Stomach (tissue), 8 donors: ENCODE measurements at regions not wholly inside any gene's neighbourhood (a gene's known extent, or its start where the extent isn't known, plus 50 kb on each side); places are given as distances from the start of the nearest gene placed in this dataset.
"Not testable (repeated sequence)": the region's sequence is repeated elsewhere in the genome, so short reads cannot be mapped to it uniquely, and the experiment has no call there.

Source experiments
- DNase-seq, 2 donors: peaks; one replicate each; pipeline versions ENCODE4 v3.0.0 to v3.0.0-alpha.2; 2013 to 2019
- H3K27ac ChIP-seq, 5 donors: fragments of 200-600 bp in 4 of 5; sonication (generic) in 4 of 5; one replicate each; pipeline ENCODE4 v1.5.1; 2013 to 2019; ENCODE audit warnings: mild to moderate bottlenecking in 1 of 5, moderate library complexity in 1 of 5
- H3K27me3 ChIP-seq, 3 donors: fragments of 200-600 bp; sonication (generic); one replicate each; pipeline ENCODE4 v1.5.1; 2017 to 2019; ENCODE audit warnings: mixed run types in 1 of 3
- H3K36me3 ChIP-seq, 4 donors: fragments of 200-600 bp; sonication (generic); 1 replicate in 3 of 4; 2 replicates in 1 of 4; pipeline ENCODE4 v1.5.1; 2016 to 2019
- H3K4me1 ChIP-seq, 4 donors: fragments of 200-600 bp; sonication (generic); one replicate each; pipeline ENCODE4 v1.5.1; 2016 to 2019
- H3K4me3 ChIP-seq, 4 donors: fragments of 200-600 bp; sonication (generic) in 3 of 4; one replicate each; pipeline ENCODE4 v1.5.1; 2016 to 2019; ENCODE audit warnings: mild to moderate bottlenecking in 1 of 4
- H3K9me3 ChIP-seq, 4 donors: fragments of 200-600 bp; sonication (generic); one replicate each; pipeline ENCODE4 v1.5.1; 2016 to 2019
- CTCF ChIP-seq, 7 experiments: fragments of 450-650 bp in 4 of 7; fragments of 200-600 bp in 3 of 7; sonication (generic) in 3 of 7; IDR thresholded peaks; one replicate each; pipeline ENCODE4 v1.5.1; 2016 to 2019; ENCODE audit warnings: antibody characterized with exemption in 7 of 7, control low read depth in 2 of 7, mild to moderate bottlenecking in 1 of 7
- EP300 ChIP-seq: sonication (generic); formaldehyde crosslinking; IDR thresholded peaks from one replicate; pipeline ENCODE4 v1.6.1; 2017; ENCODE audit warnings: antibody characterized with exemption
- POLR2A ChIP-seq, 4 donors: fragments of 450-650 bp; IDR thresholded peaks; one replicate each; pipeline ENCODE4 v1.6.1; 2016; ENCODE audit warnings: antibody characterized with exemption in 4 of 4, control low read depth in 2 of 4, mild to moderate bottlenecking in 1 of 4, moderate library complexity in 1 of 4
- POLR2AphosphoS5 ChIP-seq, 3 donors: sonication (generic); formaldehyde crosslinking; IDR thresholded peaks; one replicate each; pipeline ENCODE4 v1.6.1; 2016; ENCODE audit warnings: antibody characterized with exemption in 3 of 3
- WGBS, 5 donors: extraction: QIAGEN DNeasy Blood & Tissue Kit in 3 of 5; methylation state at CpG; one replicate each; pipeline versions ENCODE4 v1.1.5 to v1.1.7; 2013 to 2018; 5-methylcytosine and 5-hydroxymethylcytosine counted together
- intact Hi-C: fragments of 100-400 bp; cut with DNase I; formaldehyde crosslinking; loops from one replicate; pipeline ENCODE4 v1.15.1; 2023; ENCODE audit warnings: low total_unique reads
- donor health status: healthy with polysubstance abuse.
- donor health status: Bipolar disorder and iron deficiency.
- donor health status: healthy.

DNA sequence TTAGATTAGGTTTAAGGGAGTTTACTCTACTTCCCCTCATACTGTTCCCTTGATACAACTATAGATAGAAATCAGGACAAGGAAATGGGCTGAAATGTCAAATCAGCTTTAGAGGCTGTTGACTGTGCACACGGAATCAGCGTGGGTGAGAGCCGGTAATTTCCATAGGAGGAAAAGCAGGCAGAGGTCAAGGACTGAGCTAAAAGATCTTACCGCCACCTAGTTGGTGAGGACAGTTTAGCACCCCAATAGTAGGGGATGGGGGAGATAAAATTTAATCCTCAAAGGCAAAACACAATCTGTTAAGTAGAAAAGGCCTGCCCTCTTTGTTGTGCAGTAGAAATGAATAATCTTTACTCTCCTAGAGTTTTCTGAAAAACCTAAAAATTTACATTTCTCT, 1154.5 kb upstream of the CHAC2 start:
- Histone ChIP-seq H3K27ac (no peak overlapping the region), H3K27me3 (no peaks in the 10 kb centered on the region), H3K9me3 (peaks cover 0 to 5% (median 0%) of the 10 kb centered on the region in 4 donors), H3K4me1 (no peaks in the 10 kb centered on the region), H3K4me3 (no peak overlapping the region), H3K36me3 (no peaks in the 10 kb centered on the region)
- intact Hi-C loops, result no loop called here
- TF ChIP-seq POLR2AphosphoS5 (IDR thresholded peaks at IDR 0.05), result no peak
- no peak for TF ChIP-seq POLR2A (IDR thresholded peaks at IDR 0.05)
- TF ChIP-seq EP300, result no peak
- TF ChIP-seq CTCF (IDR thresholded peaks at IDR 0.05), result no peak
- 52 to 63% (median 59%) methylated on average over 4 of the region's 4 CpGs for WGBS, 5 donors
- peak in 1 of 2 donors; percentile 12 for DNase-seq

- no peaks in the 10 kb centered on the region for H3K4me1 ChIP-seq
- no peak for TF ChIP-seq POLR2AphosphoS5 (IDR thresholded peaks at IDR 0.05)
- TF ChIP-seq POLR2A (IDR thresholded peaks at IDR 0.05), result no peak
- TF ChIP-seq EP300, result no peak
- TF ChIP-seq CTCF (IDR thresholded peaks at IDR 0.05), result no peak
- no peak for DNase-seq
- WGBS, 5 donors, result 38 to 59% (median 42%) methylated on average over 2 of the region's 2 CpGs
- H3K9me3 ChIP-seq, result peaks cover 0 to 5% (median 0%) of the 10 kb centered on the region in 4 donors
- intact Hi-C loops, result no loop called here
- no peaks in the 10 kb centered on the region for H3K27me3 ChIP-seq
- no peak overlapping the region for H3K27ac ChIP-seq
- no peak overlapping the region for H3K4me3 ChIP-seq
- no peaks in the 10 kb centered on the region for H3K36me3 ChIP-seq
Measured at GRCh38 chr2:52611759-52612158, 1155.8 kb upstream of the CHAC2 start.

- no peaks in the 10 kb centered on the region for H3K36me3 ChIP-seq
- no peak overlapping the region for H3K27ac ChIP-seq
- WGBS, 5 donors, result 91 to 97% (median 95%) methylated on average over 2 of the region's 2 CpGs
- H3K9me3 ChIP-seq, result no peaks in the 10 kb centered on the region
- intact Hi-C loops, result no loop called here
- no peak for DNase-seq
- H3K4me1 ChIP-seq, result no peaks in the 10 kb centered on the region
- H3K27me3 ChIP-seq, result no peaks in the 10 kb centered on the region
- no peak overlapping the region for H3K4me3 ChIP-seq
- TF ChIP-seq POLR2A (IDR thresholded peaks at IDR 0.05), result no peak
Measured at GRCh38 chr2:52608030-52608429, 1159.6 kb upstream of the CHAC2 start.

- TF ChIP-seq POLR2A (IDR thresholded peaks at IDR 0.05) (no peak), CTCF (IDR thresholded peaks at IDR 0.05) (no peak), EP300 (no peak), POLR2AphosphoS5 (IDR thresholded peaks at IDR 0.05) (no peak)
- no peaks in the 10 kb centered on the region for H3K4me1 ChIP-seq
- H3K36me3 ChIP-seq, result no peaks in the 10 kb centered on the region
- no peaks in the 10 kb centered on the region for H3K27me3 ChIP-seq
- intact Hi-C loops, result no loop called here
- H3K27ac ChIP-seq, result no peak overlapping the region
- DNase-seq, result no peak
- H3K4me3 ChIP-seq, result no peak overlapping the region
- H3K9me3 ChIP-seq, result no peaks in the 10 kb centered on the region
Measured at GRCh38 chr2:52597346-52597745, 1170.3 kb upstream of the CHAC2 start.

- Histone ChIP-seq H3K36me3 (no peaks in the 10 kb centered on the region), H3K9me3 (peaks cover 0 to 13% (median 1%) of the 10 kb centered on the region in 4 donors), H3K27me3 (no peaks in the 10 kb centered on the region), H3K4me3 (no peak overlapping the region), H3K4me1 (no peaks in the 10 kb centered on the region), H3K27ac (no peak overlapping the region)
- 31 to 47% (median 36%) methylated on average over 2 of the region's 2 CpGs for WGBS, 5 donors
- intact Hi-C loops, result no loop called here
- DNase-seq, result no peak
- no peak for TF ChIP-seq CTCF (IDR thresholded peaks at IDR 0.05)
- no peak for TF ChIP-seq EP300
- no peak for TF ChIP-seq POLR2AphosphoS5 (IDR thresholded peaks at IDR 0.05)
- no peak for TF ChIP-seq POLR2A (IDR thresholded peaks at IDR 0.05)
Measured at GRCh38 chr2:52594026-52594425, 1173.6 kb upstream of the CHAC2 start.

GRCh38 chr2:52584071-52584470, 1183.5 kb upstream of the CHAC2 start:
- H3K36me3 ChIP-seq, DNase-seq, intact Hi-C loops, H3K27ac ChIP-seq, H3K4me1 ChIP-seq, H3K27me3 ChIP-seq, H3K9me3 ChIP-seq, H3K4me3 ChIP-seq: not testable (repeated sequence)
- 81 to 96% (median 86%) methylated on average over 5 of the region's 5 CpGs for WGBS, 5 donors
